ENCODE measurements at regions not wholly inside any gene's neighbourhood (a gene's known extent, or its start where the extent isn't known, plus 50 kb on each side); places are given as distances from the start of the nearest gene placed in this dataset.

DNA sequence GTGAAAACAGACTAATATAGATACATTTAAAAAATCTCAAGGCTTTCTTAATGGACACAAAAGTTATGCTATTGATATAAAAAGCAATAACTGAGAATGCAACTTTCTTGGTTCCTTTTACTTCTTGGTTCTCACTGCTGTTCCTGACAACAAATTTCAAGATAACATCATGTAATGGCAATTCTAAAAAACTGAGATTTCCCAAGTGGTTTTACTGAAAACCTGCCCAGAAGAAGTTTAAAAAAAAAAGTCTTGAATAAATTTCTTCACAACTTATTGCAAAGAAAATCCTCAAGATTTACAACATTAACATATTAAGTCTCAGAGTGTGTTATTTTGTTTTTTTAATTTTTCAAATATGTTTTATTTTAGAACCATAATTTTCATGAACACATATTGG lies 302.8 kb upstream of the COX7C start:
- TF ChIP-seq, protein P1, sequence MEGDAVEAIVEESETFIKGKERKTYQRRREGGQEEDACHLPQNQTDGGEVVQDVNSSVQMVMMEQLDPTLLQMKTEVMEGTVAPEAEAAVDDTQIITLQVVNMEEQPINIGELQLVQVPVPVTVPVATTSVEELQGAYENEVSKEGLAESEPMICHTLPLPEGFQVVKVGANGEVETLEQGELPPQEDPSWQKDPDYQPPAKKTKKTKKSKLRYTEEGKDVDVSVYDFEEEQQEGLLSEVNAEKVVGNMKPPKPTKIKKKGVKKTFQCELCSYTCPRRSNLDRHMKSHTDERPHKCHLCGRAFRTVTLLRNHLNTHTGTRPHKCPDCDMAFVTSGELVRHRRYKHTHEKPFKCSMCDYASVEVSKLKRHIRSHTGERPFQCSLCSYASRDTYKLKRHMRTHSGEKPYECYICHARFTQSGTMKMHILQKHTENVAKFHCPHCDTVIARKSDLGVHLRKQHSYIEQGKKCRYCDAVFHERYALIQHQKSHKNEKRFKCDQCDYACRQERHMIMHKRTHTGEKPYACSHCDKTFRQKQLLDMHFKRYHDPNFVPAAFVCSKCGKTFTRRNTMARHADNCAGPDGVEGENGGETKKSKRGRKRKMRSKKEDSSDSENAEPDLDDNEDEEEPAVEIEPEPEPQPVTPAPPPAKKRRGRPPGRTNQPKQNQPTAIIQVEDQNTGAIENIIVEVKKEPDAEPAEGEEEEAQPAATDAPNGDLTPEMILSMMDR (IDR thresholded peaks at IDR 0.05; ENCODE audit: poor library complexity) = no peak
- TF ChIP-seq EZH2 (IDR thresholded peaks at IDR 0.05; ENCODE audit: borderline replicate concordance) (no peak), EZH2phosphoT487 (IDR thresholded peaks at IDR 0.05; ENCODE audit: low read depth, severe bottlenecking, unreplicated experiment) (no peak)
